AG08396 (cell line): ENCODE measurements at regions not wholly inside any gene's neighbourhood (a gene's known extent, or its start where the extent isn't known, plus 50 kb on each side); places are given as distances from the start of the nearest gene placed in this dataset.
"Not testable (repeated sequence)": the region's sequence is repeated elsewhere in the genome, so short reads cannot be mapped to it uniquely, and the experiment has no call there.

Experiments
- DNase-seq: peaks from one replicate; pipeline ENCODE4 v3.0.0; 2012; ENCODE audit warnings: low spot score, mixed read lengths

DNA sequence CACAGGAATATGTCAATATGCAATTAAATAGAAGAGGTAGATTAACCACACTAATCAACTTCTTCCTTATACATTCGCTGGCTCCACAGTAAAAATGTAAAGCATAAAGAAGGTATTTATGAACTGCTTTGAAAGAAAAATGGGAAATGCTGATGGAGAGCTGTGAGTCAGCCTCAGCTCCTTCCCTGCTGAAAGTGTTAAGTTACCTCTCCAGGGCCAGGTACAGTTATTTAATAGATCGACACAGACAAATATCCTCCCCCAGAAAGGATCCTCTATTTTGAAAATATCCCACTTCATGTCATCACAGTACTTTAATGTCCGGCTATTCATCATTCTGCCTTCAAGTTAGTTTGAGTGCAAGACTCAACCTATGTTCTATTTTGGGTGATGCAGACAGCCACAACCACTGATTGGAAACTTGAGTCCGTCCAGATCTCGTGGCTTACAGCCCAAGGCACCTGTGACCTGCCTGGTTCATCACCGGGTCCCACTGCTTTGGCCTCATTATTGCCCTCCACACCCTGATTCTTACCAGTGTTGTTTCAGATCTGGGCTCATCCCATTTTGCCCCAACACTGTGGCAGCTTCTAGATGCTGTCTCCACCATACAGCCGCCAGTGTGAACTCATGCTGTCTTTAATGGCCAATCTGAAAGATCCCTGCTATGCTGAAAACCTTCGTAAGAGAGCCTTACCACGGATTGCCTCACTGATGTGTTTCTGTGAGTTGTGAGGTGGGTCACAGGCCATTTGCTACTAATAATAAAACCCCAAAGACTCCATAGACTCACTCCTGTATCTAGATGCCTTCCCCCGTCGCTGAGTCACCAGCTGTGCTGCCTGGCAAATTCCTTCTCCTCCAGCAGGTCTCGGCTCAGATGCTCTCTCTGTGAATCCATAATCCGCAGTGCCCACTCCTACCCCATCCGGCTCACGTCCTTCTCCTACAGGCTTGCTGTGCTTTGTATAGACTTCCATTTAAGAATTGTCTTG, 56.2 kb upstream of the DDAH1 start:
- peak; percentile 8 for DNase-seq

GRCh38 chr1:85522458-85522857, 57.5 kb upstream of the DDAH1 start:
- not testable (repeated sequence) for DNase-seq

DNA sequence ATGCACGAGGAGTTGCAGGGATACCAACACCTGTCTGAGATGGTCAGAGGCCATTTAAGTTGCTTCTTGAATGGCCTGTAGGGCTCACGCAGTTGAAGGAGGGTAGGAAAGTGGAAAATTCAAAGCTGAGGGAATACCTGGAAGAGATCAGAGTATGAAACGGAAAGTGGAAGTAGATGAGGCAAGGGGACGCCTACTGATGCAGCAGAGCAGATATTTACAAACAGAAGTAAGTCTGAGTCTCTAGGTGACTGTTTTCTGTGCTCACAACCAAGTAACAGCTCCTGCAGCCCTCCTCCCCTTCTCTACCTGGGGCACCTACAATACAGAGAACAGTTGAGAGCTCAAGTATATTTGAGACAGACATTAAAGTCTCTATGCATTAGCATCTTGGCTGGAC, 57.5 kb upstream of the CCN1 start:
- DNase-seq: not testable (repeated sequence)

- not testable (repeated sequence) for DNase-seq
Measured at GRCh38 chr1:85524281-85524886, 56.2 kb upstream of the CCN1 start.

- DNase-seq: not testable (repeated sequence)
Measured at GRCh38 chr1:85525591-85525991, 55.0 kb upstream of the CCN1 start.

- not testable (repeated sequence) for DNase-seq
Measured at GRCh38 chr1:85526216-85526615, 54.3 kb upstream of the CCN1 start.

- DNase-seq: peak; percentile 10
Measured at GRCh38 chr1:85527145-85527544, 53.4 kb upstream of the CCN1 start.
